PC-3 (cell line): ENCODE measurements at regions not wholly inside any gene's neighbourhood (a gene's known extent, or its start where the extent isn't known, plus 50 kb on each side); places are given as distances from the start of the nearest gene placed in this dataset.

Experiments used
- CTCF ChIP-seq: fragments of 300-600 bp; sonication (generic); conservative IDR thresholded peaks from 2 replicates; pipeline ENCODE4 v1.5.1; 2017; ENCODE audit warnings: antibody characterized with exemption, low read depth, mild to moderate bottlenecking, low read length
- EZH2 ChIP-seq: fragments of 300-600 bp; sonication (generic); IDR thresholded peaks from one replicate; pipeline ENCODE4 v1.6.1; 2017; ENCODE audit warnings: antibody characterized with exemption, mild to moderate bottlenecking, low read length; ENCODE audit not compliant: unreplicated experiment
- EZH2phosphoT487 ChIP-seq: fragments of 300-600 bp; sonication (generic); IDR thresholded peaks from 2 replicates; pipeline ENCODE4 v1.6.1; 2018; ENCODE audit warnings: mild to moderate bottlenecking, antibody characterized with exemption, low read length, borderline replicate concordance

DNA sequence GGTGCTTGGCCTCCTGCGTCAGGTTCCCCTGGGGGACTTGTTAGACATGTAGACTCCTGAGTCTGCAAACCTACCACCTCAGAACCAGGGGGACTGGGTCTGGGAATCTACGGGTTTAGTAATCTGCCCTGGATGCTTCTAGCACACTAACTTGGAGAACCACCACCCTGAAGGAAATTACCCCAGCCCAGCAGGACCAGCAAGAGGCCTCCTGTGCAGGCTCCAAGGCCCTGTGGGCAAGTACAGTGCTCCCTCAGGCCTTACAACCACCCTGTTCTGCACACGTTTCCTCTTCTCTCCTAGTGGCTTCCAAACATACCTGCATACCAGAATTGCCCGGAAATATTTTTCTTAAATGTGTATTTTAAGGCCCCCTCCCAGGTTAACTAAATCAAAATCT is 423.0 kb downstream of the FUT8 start:
- TF ChIP-seq CTCF (no peak), EZH2 (no peak), EZH2phosphoT487 (no peak)
